Forelimb muscle (tissue), 1 donor: ENCODE measurements at regions not wholly inside any gene's neighbourhood (a gene's known extent, or its start where the extent isn't known, plus 50 kb on each side); places are given as distances from the start of the nearest gene placed in this dataset.
"Not testable (repeated sequence)": the region's sequence is repeated elsewhere in the genome, so short reads cannot be mapped to it uniquely, and the experiment has no call there.

ENCODE experiments used
- DNase-seq: peaks from one replicate; pipeline ENCODE4 v3.0.0-alpha.2; 2013; ENCODE audit warnings: low read depth

DNA sequence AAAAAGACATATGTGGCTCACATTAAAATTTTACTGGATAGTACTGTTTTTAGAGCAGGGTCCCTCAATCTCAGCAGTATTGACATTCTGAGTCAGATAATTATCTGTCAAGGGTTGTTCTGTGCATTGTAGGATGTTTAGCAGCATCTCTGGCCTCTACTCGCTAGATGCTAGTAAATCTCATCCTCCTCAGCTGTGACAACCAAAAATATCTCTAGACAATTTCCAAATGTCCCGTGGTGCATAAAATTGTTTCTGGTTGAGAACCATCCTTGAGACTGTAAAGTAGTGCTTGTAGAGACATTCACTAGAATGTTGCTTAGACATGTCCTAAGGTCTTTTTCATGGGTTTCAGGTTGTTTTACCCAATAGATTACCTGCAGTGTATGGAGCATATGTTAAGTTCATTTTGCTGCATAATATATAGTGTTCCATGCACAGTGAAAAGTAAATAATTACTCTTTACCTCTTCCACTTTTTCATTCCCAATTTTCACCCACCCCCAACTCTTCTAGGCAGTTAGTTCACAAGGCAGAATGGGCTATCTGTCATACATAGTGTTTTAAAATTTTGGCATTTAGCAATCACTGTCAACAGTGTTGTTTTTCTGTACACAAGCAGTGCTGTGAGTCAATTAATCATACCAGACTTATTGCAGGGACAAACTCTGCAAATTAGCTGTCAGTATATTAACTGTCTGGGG is 200.2 kb upstream of the SLC38A2 start:
- no peak for DNase-seq

DNA sequence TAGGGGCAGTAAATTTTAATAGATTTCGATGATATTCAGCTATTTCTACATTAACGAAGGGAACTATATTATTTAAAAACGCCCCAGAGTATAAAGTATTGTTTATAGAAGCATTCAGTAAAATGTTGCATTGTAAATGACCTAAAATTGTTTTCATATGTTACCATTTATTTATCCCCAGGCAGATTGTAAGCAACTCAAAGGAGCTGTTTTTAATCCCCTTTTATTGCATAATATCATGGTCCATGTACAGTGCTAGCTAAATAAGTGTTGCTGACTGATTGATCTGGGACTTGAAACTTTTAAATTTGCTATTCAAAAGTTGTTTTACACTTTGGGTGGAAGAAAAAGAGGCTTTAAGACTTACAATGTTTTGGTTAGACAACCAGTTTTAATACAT is 199.0 kb upstream of the SLC38A2 start:
- DNase-seq = no peak

DNA sequence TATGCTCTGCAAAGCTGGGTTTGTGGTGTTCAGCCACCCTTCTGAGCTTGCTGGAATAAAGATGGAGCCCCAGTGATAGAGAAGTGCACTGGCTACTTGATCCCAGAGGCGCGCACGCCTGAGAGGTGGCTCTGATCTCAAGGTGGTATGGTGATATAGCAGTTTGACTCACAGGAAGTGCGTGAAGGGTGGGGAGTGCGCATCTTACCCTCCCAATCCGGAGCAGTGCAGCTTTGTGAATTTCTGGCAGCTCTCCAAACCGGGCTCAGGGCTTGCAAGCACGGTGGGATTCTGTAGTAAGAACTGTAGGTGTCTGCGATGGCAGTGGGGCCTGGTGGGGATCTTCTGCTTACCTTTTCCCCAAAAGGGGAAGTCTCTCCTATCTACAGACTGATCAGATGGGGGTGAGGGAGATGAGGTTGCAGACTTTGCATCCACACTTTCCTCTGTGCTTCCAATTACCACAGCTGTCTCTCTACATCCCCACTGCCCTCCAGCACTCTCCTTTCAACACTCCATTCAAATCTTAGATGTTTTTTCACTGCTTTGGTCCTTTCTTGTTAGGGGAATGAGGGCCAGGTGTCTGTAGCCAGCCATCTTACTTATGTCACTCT is 197.4 kb upstream of the SLC38A2 start:
- no peak for DNase-seq

- DNase-seq = no peak
Observed at GRCh38 chr12:46567667-46568066, 195.1 kb upstream of the SLC38A2 start.

DNA sequence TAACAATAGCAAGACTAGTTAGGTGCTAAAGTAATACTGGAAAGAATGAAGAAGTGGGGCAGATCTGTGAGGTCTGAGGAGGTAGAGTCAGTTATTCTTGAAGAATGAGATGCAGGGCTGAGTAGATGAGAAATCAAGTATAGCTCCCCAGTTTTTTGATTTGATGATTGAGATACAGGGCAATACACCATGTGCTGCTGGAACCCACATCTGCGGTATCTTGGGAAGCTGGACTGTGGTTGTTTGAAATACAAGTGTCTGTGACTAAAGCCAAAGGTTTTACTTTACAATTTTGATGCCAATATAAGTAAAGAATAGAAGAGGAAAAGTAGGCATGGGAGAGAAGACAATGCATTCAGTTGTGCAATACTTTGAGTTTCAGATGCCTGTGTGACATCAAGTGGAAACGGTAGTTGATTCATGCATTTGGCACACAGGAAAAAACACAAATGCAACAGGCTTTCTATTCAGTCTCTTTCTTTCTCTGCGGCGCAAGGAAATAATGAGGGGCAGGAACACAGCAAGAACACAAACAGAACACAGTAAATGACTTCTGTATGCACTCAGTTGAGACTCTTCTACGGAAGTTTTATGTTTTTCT is 190.2 kb upstream of the SLC38A2 start:
- DNase-seq = no peak

- not testable (repeated sequence) for DNase-seq
Observed at GRCh38 chr12:46561769-46562624, 189.4 kb upstream of the SLC38A2 start.

DNA sequence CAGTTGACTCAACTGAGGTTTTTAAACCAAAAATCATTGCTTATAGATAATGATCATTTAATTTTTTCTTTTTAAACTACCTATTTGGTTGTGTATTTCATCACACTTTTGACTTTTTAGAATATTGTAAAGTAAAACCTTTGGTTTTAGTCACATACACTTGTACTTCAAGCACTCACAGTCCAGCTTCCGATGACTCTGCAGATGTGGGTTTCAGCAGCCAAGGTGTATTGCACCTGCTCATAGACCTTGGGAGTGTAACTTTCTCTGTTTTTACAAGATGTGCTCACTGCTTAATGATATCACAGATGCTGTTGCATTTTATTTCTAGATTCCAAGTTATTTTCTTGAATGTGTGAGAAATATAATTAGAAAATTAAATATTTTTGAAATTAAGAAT is 188.3 kb upstream of the SLC38A2 start:
- DNase-seq = no peak

DNA sequence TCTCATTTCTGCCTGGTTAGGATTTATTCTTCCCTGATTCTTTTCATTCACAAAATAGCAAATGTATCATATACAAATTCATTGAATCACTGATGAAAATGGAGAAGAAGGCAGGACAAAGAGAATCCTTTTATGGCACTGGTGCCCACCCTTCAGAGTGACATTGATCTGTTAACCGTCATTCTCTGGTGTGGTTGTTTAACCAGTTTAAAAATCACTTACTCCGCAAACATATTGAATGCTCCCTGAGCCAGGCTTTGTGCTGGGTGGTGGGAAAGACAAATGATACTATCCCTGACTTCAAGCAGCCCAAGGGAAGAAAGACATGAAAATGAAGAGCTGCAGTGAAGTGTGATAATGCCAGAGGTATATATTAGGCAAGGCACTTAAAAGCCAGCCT is 187.5 kb upstream of the SLC38A2 start:
- DNase-seq = no peak

DNA sequence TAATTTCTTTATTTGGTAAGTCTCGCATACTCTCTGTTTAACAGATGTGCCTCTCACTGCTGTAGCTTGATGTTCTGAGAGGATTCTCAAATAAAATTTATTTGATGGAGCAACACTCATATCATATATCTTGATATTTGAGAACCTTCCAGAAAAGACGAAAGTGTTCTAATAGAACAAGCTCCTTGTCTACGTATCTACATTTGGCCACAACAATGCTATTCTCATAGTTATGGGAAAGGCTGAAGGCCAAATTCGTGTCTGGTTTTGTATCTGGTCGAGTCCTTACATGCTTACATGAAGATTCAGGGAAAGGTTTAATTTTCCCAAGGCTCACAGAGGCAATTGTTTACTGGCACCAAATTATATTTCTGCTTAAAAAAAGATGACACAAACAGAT is 186.7 kb upstream of the SLC38A2 start:
- DNase-seq = peak; percentile 58

GRCh38 chr12:46558677-46559076 is 186.1 kb upstream of the SLC38A2 start:
- no peak for DNase-seq

DNA sequence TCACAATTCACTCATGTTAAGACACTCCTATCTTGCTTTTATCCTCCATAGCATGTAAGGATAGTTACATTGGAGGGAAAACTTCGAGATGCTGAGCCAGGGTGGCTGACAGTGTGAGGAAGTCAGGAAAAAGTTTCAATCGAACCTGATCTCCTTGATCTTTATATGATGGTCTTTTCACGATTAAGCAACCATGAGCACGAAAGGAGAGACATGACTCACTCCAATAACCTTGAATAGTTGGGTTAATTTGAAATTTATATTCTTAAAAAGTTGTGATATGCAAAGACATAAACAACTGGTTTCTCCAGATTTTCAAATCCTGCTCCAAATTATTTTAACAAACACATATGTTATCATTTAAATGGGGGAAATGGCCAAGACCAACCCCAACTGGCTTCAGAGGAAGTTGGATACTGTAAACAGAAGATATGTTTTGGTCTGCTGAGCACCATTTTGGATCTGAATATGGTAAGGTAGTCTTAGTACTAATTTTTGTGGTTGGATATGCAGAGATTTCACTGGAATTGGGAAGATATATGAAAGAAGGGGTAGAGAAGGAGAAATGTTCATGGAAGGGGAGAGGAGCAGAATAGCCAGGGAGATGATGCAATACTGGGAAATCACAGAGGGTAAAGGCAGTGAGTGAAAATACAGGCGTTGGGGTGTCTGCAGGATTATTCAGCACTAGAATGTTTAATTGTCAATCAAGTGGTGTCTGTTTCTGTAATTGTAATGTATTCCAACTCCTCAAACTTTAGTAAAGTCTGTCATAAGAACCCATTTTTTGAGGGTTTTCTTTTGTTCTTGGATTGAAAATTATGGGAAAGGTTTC is 185.2 kb upstream of the SLC38A2 start:
- DNase-seq = no peak

DNA sequence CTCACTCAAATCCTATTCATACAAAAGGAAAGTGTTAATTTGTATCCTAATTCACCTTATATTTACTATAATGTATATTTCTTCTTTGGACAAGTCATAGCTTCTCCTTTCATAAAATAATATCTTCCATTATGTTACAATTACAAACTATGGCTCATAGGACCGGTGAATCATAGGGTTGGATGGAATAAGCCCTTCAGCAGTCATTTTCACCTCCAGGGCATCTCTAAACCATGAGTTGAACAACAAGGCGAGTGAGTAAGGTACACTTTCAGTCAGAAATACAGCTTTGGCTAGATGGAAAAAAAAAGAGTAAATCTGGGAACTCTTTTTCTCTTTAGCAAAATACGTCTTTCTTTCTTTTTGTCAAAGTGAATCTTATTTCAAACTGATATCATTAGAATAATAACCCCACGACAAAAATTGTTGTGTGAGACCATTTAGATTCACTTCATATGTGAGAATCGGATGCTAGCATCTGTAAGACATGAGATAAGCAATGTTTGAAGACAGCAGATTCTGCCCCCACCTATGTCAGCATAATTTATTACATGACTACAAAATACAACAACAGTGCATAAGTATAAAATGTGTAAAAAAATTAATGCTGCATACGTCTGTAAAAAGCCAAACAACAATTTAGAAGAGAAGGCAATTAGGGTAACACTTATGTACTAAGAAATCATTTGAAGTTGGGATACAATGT is 184.4 kb upstream of the SLC38A2 start:
- no peak for DNase-seq

GRCh38 chr12:46556105-46556559 is 183.6 kb upstream of the SLC38A2 start:
- DNase-seq = no peak

GRCh38 chr12:46555406-46555852 is 182.9 kb upstream of the SLC38A2 start:
- no peak for DNase-seq

GRCh38 chr12:46554460-46554859 is 181.9 kb upstream of the SLC38A2 start:
- DNase-seq = no peak

DNA sequence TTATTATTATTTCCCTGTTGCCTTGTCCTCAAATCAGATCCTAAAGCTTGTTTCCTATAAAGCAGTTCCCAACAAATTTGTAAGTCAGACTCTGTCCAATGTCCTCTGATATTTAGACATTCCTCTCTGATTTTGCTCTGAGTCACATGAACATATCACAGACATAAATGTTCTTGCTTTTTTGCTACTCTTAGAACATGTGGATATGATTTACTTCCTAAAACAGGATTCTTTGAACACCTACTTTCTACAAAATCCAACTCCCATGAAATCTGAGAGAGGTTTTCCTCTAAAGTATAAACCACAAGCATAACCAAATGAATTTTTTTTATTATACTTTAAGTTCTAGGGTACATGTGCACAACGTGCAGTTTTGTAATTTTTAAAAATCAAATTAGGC is 181.3 kb upstream of the SLC38A2 start:
- no peak for DNase-seq

DNA sequence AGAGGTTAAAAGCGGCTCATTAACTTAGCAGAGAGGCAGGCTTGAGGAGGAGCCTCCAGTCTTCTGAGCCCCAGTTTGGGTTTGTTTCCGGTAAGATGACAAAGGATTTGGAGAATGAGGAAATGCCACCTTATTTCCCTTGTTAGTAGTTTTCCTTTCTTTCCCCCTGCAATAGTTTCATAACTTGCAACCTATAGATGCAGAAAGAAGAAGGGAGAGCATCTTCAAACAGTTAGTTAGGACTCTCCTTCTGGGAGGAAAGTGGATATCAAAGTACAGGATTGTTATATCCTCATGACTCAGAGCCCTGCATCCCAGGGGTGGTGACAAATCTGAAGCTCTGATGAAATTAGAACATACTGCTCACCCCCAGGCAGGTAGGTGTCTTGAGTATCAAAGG is 180.7 kb upstream of the SLC38A2 start:
- DNase-seq = no peak

DNA sequence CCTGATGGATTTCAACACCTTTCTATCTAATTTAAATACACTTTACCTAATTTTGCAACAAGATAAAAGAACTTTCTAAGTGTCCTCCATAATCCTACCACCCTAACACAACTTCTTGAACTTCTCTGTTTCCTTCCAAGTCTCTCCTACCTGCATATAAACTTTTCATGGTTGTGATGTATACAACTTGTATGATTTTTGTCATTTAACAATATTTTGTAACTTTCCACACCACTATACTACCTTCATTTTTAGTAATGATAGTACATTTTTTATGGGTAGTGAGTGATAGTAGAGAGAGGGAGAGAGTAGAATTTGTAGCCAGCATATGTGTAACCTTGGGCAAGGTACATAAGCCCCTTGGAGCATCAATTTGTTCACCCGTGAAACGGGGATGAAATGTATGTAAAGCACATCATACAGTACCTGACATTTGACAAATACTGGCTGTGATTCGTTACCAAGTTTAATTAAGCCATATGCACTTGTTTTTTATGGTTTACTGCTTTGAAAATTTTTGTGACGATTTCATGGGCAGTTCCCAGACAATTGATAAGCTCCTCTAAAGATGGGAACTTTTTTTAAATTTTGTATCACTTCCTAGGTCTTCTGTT is 177.8 kb upstream of the SLC38A2 start:
- no peak for DNase-seq

DNA sequence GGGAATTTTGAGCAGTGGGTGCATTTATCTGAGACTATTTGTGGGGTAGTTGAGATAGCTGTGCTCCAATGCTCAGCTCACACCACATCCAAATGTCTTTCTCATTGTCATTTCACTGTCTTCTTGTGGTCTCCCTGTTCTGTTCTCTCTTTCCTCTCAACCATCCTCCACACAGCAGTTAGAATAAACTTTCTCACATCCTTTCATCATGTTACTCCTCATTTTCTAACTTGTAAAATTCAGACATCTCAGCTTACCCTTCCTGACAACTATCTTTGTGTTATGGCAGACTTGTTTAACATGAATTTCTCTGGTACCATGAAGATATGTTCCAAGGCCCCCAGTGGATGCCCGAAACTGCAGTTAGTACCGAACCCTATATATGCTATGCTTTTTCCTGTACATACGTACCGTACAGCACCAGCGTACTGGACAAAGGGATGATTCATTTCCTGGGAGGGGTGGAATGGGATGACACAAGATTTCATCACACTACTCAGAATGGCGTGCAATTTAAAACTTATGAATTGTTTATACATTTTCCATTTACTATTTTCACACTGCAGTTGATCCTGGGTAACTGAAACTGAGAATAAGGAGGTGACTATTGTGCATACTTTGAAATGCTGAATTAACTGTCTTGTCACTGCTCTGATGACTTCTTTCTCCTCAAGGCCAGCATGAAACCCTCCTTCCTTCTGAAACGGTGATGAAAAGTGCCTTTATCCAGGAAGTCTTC is 177.1 kb upstream of the SLC38A2 start:
- no peak for DNase-seq
